SK-N-SH (cell line): ENCODE measurements at regions not wholly inside any gene's neighbourhood (a gene's known extent, or its start where the extent isn't known, plus 50 kb on each side); places are given as distances from the start of the nearest gene placed in this dataset.

ENCODE experiments used
- GABPA ChIP-seq: IDR thresholded peaks from 2 replicates; pipeline ENCODE4 v1.4.0; 2012; ENCODE audit warnings: low read depth, mild to moderate bottlenecking
- POLR2AphosphoS5 ChIP-seq: IDR thresholded peaks from 2 replicates; pipeline ENCODE4 v1.6.1; 2012; ENCODE audit warnings: low read depth, low read length
- RAD21 ChIP-seq: IDR thresholded peaks from 2 replicates; pipeline ENCODE4 v1.6.1; 2012; ENCODE audit warnings: mild to moderate bottlenecking, low read length
- RFX5 ChIP-seq: IDR thresholded peaks from 2 replicates; pipeline ENCODE4 v1.6.1; 2012; ENCODE audit warnings: mild to moderate bottlenecking, improper control_type of control experiment, low read length
- SMC3 ChIP-seq: IDR thresholded peaks from 2 replicates; pipeline ENCODE4 v1.6.1; 2012; ENCODE audit warnings: low read depth, low read length, improper control_type of control experiment
- TCF12 ChIP-seq: IDR thresholded peaks from 2 replicates; pipeline ENCODE4 v1.4.0; 2012
- USF2 ChIP-seq: fragments of 150-350 bp; IDR thresholded peaks from 2 replicates; pipeline ENCODE4 v1.6.1; 2017; ENCODE audit warnings: antibody characterized with exemption, low read length, low read depth, borderline replicate concordance
- TF ChIP-seq, protein P1 (sequence below): fragments of 200-600 bp; sonication (generic); IDR thresholded peaks from 2 replicates; pipeline ENCODE4 v1.6.1; 2017; ENCODE audit warnings: antibody characterized with exemption, mild to moderate bottlenecking, moderate library complexity

DNA sequence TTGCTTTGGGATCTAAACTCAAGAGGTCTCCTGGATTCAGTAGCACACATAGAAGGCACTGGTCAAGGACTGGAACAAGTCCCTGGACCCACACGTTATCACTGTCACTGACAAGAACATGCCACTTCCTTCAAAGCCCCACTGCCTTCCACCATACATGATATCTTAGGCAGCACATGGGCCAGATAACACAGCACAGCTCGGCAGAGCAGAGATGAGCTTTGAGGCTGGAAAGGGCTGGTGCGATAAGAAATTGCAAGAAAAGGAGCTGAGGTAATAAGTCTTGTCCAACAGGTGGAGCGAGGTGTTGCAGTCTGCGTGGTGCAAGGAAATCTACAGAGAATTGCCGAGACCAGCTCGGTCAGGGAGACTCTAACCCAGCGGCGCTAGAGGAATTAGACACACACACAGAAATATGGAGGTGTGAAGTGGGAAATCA is 139.8 kb upstream of the CDK13 start:
- TF ChIP-seq, protein P1, sequence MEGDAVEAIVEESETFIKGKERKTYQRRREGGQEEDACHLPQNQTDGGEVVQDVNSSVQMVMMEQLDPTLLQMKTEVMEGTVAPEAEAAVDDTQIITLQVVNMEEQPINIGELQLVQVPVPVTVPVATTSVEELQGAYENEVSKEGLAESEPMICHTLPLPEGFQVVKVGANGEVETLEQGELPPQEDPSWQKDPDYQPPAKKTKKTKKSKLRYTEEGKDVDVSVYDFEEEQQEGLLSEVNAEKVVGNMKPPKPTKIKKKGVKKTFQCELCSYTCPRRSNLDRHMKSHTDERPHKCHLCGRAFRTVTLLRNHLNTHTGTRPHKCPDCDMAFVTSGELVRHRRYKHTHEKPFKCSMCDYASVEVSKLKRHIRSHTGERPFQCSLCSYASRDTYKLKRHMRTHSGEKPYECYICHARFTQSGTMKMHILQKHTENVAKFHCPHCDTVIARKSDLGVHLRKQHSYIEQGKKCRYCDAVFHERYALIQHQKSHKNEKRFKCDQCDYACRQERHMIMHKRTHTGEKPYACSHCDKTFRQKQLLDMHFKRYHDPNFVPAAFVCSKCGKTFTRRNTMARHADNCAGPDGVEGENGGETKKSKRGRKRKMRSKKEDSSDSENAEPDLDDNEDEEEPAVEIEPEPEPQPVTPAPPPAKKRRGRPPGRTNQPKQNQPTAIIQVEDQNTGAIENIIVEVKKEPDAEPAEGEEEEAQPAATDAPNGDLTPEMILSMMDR: no peak
- TF ChIP-seq RFX5 (no peak), POLR2AphosphoS5 (no peak), RAD21 (no peak), SMC3 (no peak), USF2 (no peak), GABPA (no peak), TCF12 (no peak)
